WTC11 (cell line): ENCODE measurements at regions not wholly inside any gene's neighbourhood (a gene's known extent, or its start where the extent isn't known, plus 50 kb on each side); places are given as distances from the start of the nearest gene placed in this dataset.

Experiments
- ATAC-seq: fragments of 200-7000 bp; cut with Tn5 transposase; 2 replicates; pipeline ENCODE4 v1.10.0; 2021; ENCODE audit warnings: mild to moderate bottlenecking, moderate library complexity
- CTCF ChIA-PET: fragments of 300-600 bp; sonication (Branson Sonifier 250); formaldehyde crosslinking; loops from one replicate; lab custom pipeline; 2021; ENCODE audit warnings: antibody characterized with exemption; lab: Charles Lee
- POLR2A ChIA-PET: fragments of 350-600 bp; sonication (Branson Sonifier 250); formaldehyde crosslinking; loops from one replicate; lab custom pipeline; 2021; ENCODE audit warnings: antibody characterized with exemption; lab: Charles Lee
- DNase-seq: peaks from one replicate; pipeline ENCODE4 v3.0.0; 2021; ENCODE audit warnings: low spot score
- H3K27ac Mint-ChIP-seq: 2 replicates; pipeline ENCODE4 v1.8.0; 2021; ENCODE audit warnings: mixed read lengths
- H3K27me3 Mint-ChIP-seq: 2 replicates; pipeline ENCODE4 v1.8.0; 2021; ENCODE audit warnings: low read depth, mild to moderate bottlenecking, moderate library complexity, mixed read lengths
- H3K36me3 Mint-ChIP-seq: 2 replicates; pipeline ENCODE4 v1.8.0; 2021; ENCODE audit warnings: mixed read lengths
- H3K4me1 Mint-ChIP-seq: 2 replicates; pipeline ENCODE4 v1.8.0; 2022; ENCODE audit warnings: mixed read lengths
- H3K4me3 Mint-ChIP-seq: 2 replicates; pipeline ENCODE4 v1.8.0; 2021; ENCODE audit warnings: mild to moderate bottlenecking, moderate library complexity, mixed read lengths
- H3K9me3 Mint-ChIP-seq: 2 replicates; pipeline ENCODE4 v1.8.0; 2021; ENCODE audit warnings: mixed read lengths
- ATF1 ChIP-seq: sonication (generic); formaldehyde crosslinking; IDR thresholded peaks from 2 replicates; pipeline ENCODE4 v1.8.1; 2023; ENCODE audit warnings: mild to moderate bottlenecking, moderate library complexity, missing genetic modification reagents
- FOXK1 ChIP-seq: sonication (generic); formaldehyde crosslinking; IDR thresholded peaks from 2 replicates; pipeline ENCODE4 v1.8.0; 2022; ENCODE audit warnings: mild to moderate bottlenecking, moderate library complexity, missing genetic modification reagents
- IRF2 ChIP-seq: sonication (generic); formaldehyde crosslinking; IDR thresholded peaks from 2 replicates; pipeline ENCODE4 v1.8.0; 2022; ENCODE audit warnings: low read depth, missing genetic modification reagents, borderline replicate concordance
- JAZF1 ChIP-seq: fragments of 250-450 bp; sonication (Bioruptor Pico); IDR thresholded peaks from 2 replicates; pipeline ENCODE4 v1.9.0; 2021; ENCODE audit warnings: moderate library complexity, mild to moderate bottlenecking, inconsistent platforms
- NR1H2 ChIP-seq: sonication (generic); formaldehyde crosslinking; IDR thresholded peaks from 2 replicates; pipeline ENCODE4 v1.9.0; 2021; ENCODE audit warnings: mild to moderate bottlenecking, moderate library complexity, missing genetic modification reagents
- OVOL2 ChIP-seq: fragments of 250-450 bp; sonication (Bioruptor Pico); IDR thresholded peaks from 2 replicates; pipeline ENCODE4 v1.9.0; 2021; ENCODE audit warnings: mild to moderate bottlenecking, borderline replicate concordance
- PRRX2 ChIP-seq: fragments of 250-450 bp; sonication (Bioruptor Pico); IDR thresholded peaks from 2 replicates; pipeline ENCODE4 v1.8.0; 2021; ENCODE audit warnings: mild to moderate bottlenecking
- SMAD3 ChIP-seq: sonication (generic); formaldehyde crosslinking; IDR thresholded peaks from 2 replicates; pipeline ENCODE4 v1.8.0; 2022; ENCODE audit warnings: missing genetic modification reagents, mild to moderate bottlenecking, borderline replicate concordance
- TCF7 ChIP-seq: sonication (generic); formaldehyde crosslinking; IDR thresholded peaks from 2 replicates; pipeline ENCODE4 v1.8.0; 2022; ENCODE audit warnings: mild to moderate bottlenecking, low read depth, missing genetic modification reagents, moderate library complexity
- TF ChIP-seq, protein P1 (sequence below): fragments of 250-450 bp; sonication (Bioruptor Pico); IDR thresholded peaks from 2 replicates; pipeline ENCODE4 v2.1.2; 2022; ENCODE audit warnings: mild to moderate bottlenecking, moderate library complexity
- TF ChIP-seq, protein P2 (sequence below): sonication (generic); formaldehyde crosslinking; IDR thresholded peaks from 2 replicates; pipeline ENCODE4 v1.8.0; 2022; ENCODE audit warnings: mild to moderate bottlenecking, missing genetic modification reagents
- TF ChIP-seq, protein P3 (sequence below): fragments of 250-450 bp; sonication (Bioruptor Pico); IDR thresholded peaks from 2 replicates; pipeline ENCODE4 v1.9.0; 2021; ENCODE audit warnings: mild to moderate bottlenecking
- TF ChIP-seq, protein P4 (sequence below): sonication (generic); formaldehyde crosslinking; IDR thresholded peaks from 2 replicates; pipeline ENCODE4 v1.8.1; 2023; ENCODE audit warnings: mild to moderate bottlenecking, missing genetic modification reagents
- TF ChIP-seq, protein P5 (sequence below): sonication (generic); formaldehyde crosslinking; IDR thresholded peaks from 2 replicates; pipeline ENCODE4 v1.8.1; 2022; ENCODE audit warnings: missing genetic modification reagents, borderline replicate concordance
- TF ChIP-seq, protein P6 (sequence below): sonication (generic); formaldehyde crosslinking; conservative IDR thresholded peaks from 2 replicates; pipeline ENCODE4 v1.8.1; 2022; ENCODE audit warnings: mild to moderate bottlenecking, missing genetic modification reagents
- TF ChIP-seq, protein P7 (sequence below): sonication (generic); formaldehyde crosslinking; IDR thresholded peaks from 2 replicates; pipeline ENCODE4 v1.8.0; 2022; ENCODE audit warnings: mild to moderate bottlenecking, missing genetic modification reagents
- TF ChIP-seq, protein P8 (sequence below): sonication (generic); formaldehyde crosslinking; IDR thresholded peaks from 2 replicates; pipeline ENCODE4 v1.8.1; 2023; ENCODE audit warnings: mild to moderate bottlenecking, missing genetic modification reagents, moderate library complexity
- TF ChIP-seq, protein P9 (sequence below): fragments of 200-600 bp; IDR thresholded peaks from 2 replicates; pipeline ENCODE4 v1.8.0; 2022; ENCODE audit warnings: antibody characterized with exemption
- TF ChIP-seq, protein P10 (sequence below): sonication (generic); formaldehyde crosslinking; conservative IDR thresholded peaks from 2 replicates; pipeline ENCODE4 v1.8.1; 2023; ENCODE audit warnings: mild to moderate bottlenecking, low read depth, missing genetic modification reagents, moderate library complexity
- TF ChIP-seq, protein P11 (sequence below): sonication (generic); formaldehyde crosslinking; IDR thresholded peaks from 2 replicates; pipeline ENCODE4 v1.8.0; 2023; ENCODE audit warnings: missing genetic modification reagents

DNA sequence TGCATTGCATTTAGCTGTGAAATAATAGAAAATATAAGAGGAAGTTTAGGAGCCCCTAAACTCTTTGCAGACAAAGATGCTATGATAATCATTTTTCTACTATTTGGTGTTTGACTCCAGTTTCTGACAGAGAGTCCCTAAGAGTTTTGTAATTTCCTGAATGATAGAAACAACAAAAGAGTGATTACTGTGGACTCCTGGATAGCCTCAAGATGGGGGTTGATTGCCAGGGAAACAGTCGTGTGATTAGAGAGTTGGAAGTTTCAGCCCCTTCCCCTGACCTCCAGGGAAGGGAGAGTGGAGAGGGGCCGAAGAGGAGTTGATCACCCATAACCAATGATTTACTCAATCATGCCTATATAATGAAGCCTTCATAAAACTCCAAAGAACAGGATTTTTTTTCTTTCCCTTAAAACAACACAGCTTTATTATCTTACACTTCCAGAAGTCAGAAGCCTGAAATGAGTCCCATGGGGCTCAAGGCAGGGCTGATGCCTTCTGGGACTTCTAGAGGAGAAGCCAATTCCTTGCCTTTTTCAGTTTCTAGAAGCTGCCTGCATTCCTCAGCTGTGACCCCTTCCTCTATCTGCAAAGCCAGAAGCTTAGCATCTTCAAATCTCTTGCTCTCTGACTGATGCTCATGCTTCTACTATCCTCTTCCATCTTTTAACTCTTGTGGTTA lies 292.3 kb upstream of the ZPLD1 start:
- Mint-ChIP-seq H3K36me3 (no peaks in the 10 kb centered on the region), H3K4me1 (no peaks in the 10 kb centered on the region), H3K27ac (no peak overlapping the region), H3K9me3 (no peaks in the 10 kb centered on the region), H3K27me3 (no peaks in the 10 kb centered on the region), H3K4me3 (no peak overlapping the region)
- CTCF ChIA-PET, result no interaction called here
- no peak for DNase-seq
- POLR2A ChIA-PET, result no interaction called here
- TF ChIP-seq FOXK1 (CRISPR knock-in tag), result no peak
- TF ChIP-seq PRRX2 (CRISPR knock-in tag), result no peak
- TF ChIP-seq, protein P1, sequence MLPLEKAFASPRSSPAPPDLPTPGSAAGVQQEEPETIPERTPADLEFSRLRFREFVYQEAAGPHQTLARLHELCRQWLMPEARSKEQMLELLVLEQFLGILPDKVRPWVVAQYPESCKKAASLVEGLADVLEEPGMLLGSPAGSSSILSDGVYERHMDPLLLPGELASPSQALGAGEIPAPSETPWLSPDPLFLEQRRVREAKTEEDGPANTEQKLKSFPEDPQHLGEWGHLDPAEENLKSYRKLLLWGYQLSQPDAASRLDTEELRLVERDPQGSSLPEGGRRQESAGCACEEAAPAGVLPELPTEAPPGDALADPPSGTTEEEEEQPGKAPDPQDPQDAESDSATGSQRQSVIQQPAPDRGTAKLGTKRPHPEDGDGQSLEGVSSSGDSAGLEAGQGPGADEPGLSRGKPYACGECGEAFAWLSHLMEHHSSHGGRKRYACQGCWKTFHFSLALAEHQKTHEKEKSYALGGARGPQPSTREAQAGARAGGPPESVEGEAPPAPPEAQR (CRISPR knock-in tag), result no peak
- no peak for TF ChIP-seq JAZF1 (CRISPR knock-in tag)
- TF ChIP-seq, protein P2, sequence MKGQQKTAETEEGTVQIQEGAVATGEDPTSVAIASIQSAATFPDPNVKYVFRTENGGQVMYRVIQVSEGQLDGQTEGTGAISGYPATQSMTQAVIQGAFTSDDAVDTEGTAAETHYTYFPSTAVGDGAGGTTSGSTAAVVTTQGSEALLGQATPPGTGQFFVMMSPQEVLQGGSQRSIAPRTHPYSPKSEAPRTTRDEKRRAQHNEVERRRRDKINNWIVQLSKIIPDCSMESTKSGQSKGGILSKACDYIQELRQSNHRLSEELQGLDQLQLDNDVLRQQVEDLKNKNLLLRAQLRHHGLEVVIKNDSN (CRISPR knock-in tag), result no peak
- TF ChIP-seq, protein P3, sequence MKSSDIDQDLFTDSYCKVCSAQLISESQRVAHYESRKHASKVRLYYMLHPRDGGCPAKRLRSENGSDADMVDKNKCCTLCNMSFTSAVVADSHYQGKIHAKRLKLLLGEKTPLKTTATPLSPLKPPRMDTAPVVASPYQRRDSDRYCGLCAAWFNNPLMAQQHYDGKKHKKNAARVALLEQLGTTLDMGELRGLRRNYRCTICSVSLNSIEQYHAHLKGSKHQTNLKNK, result no peak
- TF ChIP-seq, protein P4, sequence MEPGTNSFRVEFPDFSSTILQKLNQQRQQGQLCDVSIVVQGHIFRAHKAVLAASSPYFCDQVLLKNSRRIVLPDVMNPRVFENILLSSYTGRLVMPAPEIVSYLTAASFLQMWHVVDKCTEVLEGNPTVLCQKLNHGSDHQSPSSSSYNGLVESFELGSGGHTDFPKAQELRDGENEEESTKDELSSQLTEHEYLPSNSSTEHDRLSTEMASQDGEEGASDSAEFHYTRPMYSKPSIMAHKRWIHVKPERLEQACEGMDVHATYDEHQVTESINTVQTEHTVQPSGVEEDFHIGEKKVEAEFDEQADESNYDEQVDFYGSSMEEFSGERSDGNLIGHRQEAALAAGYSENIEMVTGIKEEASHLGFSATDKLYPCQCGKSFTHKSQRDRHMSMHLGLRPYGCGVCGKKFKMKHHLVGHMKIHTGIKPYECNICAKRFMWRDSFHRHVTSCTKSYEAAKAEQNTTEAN (CRISPR knock-in tag), result no peak
- no peak for TF ChIP-seq IRF2
- TF ChIP-seq, protein P5, sequence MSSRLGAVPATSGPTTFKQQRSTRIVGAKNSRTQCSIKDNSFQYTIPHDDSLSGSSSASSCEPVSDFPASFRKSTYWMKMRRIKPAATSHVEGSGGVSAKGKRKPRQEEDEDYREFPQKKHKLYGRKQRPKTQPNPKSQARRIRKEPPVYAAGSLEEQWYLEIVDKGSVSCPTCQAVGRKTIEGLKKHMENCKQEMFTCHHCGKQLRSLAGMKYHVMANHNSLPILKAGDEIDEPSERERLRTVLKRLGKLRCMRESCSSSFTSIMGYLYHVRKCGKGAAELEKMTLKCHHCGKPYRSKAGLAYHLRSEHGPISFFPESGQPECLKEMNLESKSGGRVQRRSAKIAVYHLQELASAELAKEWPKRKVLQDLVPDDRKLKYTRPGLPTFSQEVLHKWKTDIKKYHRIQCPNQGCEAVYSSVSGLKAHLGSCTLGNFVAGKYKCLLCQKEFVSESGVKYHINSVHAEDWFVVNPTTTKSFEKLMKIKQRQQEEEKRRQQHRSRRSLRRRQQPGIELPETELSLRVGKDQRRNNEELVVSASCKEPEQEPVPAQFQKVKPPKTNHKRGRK (CRISPR knock-in tag), result no peak
- no peak for TF ChIP-seq OVOL2 (CRISPR knock-in tag)
- TF ChIP-seq, protein P6, sequence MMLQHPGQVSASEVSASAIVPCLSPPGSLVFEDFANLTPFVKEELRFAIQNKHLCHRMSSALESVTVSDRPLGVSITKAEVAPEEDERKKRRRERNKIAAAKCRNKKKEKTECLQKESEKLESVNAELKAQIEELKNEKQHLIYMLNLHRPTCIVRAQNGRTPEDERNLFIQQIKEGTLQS, result no peak
- no peak for TF ChIP-seq NR1H2 (CRISPR knock-in tag)
- TF ChIP-seq, protein P7, sequence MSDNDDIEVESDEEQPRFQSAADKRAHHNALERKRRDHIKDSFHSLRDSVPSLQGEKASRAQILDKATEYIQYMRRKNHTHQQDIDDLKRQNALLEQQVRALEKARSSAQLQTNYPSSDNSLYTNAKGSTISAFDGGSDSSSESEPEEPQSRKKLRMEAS (CRISPR knock-in tag), result no peak
- TF ChIP-seq, protein P8, sequence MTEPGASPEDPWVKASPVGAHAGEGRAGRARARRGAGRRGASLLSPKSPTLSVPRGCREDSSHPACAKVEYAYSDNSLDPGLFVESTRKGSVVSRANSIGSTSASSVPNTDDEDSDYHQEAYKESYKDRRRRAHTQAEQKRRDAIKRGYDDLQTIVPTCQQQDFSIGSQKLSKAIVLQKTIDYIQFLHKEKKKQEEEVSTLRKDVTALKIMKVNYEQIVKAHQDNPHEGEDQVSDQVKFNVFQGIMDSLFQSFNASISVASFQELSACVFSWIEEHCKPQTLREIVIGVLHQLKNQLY (CRISPR knock-in tag), result no peak
- no peak for TF ChIP-seq SMAD3
- ATAC-seq, result no peak

DNA sequence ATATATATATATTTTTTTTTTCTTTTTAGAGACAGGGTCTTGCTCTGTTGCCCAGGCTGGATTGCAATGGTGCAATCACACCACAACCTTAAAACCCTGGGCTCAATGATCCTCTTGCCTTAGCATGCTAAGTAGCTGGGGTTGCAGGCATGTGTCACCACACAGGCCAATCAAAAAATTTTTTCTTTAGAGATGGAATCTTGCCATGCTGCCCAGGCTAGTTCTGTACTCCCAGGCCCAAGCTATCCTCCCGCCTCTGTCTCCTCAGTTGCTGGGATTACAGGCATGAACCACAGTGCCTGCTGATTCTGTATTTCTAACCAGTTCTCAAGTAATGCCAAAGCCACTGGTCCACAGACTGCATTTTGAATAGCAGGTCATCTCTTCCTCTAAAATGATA lies 291.3 kb upstream of the ZPLD1 start:
- ATAC-seq (no peak), DNase-seq (no peak)
- Mint-ChIP-seq H3K27me3 (no peaks in the 10 kb centered on the region), H3K27ac (no peak overlapping the region), H3K4me1 (no peaks in the 10 kb centered on the region), H3K9me3 (peaks cover 2% of the 10 kb centered on the region; the same call in 1 of the 2 replicates), H3K36me3 (no peaks in the 10 kb centered on the region), H3K4me3 (no peak overlapping the region)
- CTCF ChIA-PET, result no interaction called here
- POLR2A ChIA-PET, result no interaction called here
- TF ChIP-seq, protein P9, sequence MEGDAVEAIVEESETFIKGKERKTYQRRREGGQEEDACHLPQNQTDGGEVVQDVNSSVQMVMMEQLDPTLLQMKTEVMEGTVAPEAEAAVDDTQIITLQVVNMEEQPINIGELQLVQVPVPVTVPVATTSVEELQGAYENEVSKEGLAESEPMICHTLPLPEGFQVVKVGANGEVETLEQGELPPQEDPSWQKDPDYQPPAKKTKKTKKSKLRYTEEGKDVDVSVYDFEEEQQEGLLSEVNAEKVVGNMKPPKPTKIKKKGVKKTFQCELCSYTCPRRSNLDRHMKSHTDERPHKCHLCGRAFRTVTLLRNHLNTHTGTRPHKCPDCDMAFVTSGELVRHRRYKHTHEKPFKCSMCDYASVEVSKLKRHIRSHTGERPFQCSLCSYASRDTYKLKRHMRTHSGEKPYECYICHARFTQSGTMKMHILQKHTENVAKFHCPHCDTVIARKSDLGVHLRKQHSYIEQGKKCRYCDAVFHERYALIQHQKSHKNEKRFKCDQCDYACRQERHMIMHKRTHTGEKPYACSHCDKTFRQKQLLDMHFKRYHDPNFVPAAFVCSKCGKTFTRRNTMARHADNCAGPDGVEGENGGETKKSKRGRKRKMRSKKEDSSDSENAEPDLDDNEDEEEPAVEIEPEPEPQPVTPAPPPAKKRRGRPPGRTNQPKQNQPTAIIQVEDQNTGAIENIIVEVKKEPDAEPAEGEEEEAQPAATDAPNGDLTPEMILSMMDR, result no peak
- no peak for TF ChIP-seq ATF1 (CRISPR knock-in tag)
- TF ChIP-seq, protein P10, sequence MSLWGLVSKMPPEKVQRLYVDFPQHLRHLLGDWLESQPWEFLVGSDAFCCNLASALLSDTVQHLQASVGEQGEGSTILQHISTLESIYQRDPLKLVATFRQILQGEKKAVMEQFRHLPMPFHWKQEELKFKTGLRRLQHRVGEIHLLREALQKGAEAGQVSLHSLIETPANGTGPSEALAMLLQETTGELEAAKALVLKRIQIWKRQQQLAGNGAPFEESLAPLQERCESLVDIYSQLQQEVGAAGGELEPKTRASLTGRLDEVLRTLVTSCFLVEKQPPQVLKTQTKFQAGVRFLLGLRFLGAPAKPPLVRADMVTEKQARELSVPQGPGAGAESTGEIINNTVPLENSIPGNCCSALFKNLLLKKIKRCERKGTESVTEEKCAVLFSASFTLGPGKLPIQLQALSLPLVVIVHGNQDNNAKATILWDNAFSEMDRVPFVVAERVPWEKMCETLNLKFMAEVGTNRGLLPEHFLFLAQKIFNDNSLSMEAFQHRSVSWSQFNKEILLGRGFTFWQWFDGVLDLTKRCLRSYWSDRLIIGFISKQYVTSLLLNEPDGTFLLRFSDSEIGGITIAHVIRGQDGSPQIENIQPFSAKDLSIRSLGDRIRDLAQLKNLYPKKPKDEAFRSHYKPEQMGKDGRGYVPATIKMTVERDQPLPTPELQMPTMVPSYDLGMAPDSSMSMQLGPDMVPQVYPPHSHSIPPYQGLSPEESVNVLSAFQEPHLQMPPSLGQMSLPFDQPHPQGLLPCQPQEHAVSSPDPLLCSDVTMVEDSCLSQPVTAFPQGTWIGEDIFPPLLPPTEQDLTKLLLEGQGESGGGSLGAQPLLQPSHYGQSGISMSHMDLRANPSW (CRISPR knock-in tag), result no peak
- TF ChIP-seq, protein P11, sequence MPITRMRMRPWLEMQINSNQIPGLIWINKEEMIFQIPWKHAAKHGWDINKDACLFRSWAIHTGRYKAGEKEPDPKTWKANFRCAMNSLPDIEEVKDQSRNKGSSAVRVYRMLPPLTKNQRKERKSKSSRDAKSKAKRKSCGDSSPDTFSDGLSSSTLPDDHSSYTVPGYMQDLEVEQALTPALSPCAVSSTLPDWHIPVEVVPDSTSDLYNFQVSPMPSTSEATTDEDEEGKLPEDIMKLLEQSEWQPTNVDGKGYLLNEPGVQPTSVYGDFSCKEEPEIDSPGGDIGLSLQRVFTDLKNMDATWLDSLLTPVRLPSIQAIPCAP (CRISPR knock-in tag), result no peak
- TF ChIP-seq, protein P7 (CRISPR knock-in tag), result no peak
- TF ChIP-seq TCF7, result no peak
- no peak for TF ChIP-seq IRF2
